Stimulated activated CD8-positive, alpha-beta memory T cell treated with anti-CD3 and anti-CD28 coated beads, Interleukin-4, amount 100 ng/mL, for 48 hours (primary cell): ENCODE measurements at regions not wholly inside any gene's neighbourhood (a gene's known extent, or its start where the extent isn't known, plus 50 kb on each side); places are given as distances from the start of the nearest gene placed in this dataset.
"Not testable (repeated sequence)": the region's sequence is repeated elsewhere in the genome, so short reads cannot be mapped to it uniquely, and the experiment has no call there.

ENCODE experiments used
- DNase-seq: peaks from one replicate; pipeline ENCODE4 v3.0.0-alpha.2; 2020

GRCh38 chr6:6993503-6994237, 114.1 kb upstream of the RREB1 start:
- no peak for DNase-seq

- no peak for DNase-seq
Measured at GRCh38 chr6:6994796-6995195, 113.0 kb upstream of the RREB1 start.

DNA sequence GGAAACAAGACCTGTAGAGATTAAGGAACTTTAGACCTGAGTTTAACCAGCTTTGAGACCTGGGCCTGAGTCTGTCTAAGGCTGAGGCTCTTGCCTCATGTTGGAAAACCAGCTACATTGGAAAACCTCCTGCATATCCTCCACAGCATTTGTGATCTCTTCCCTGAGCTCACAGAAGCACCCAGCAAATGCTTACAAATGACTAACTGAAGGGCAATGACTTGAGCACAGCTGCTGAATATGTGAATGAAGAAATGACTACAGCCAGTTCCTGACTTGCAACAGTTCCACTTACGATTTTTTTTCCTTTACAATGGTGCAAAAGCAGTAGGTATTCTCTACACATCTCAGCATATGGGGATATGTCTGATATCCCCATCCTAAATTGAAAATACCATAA, 112.4 kb upstream of the RREB1 start:
- no peak for DNase-seq

GRCh38 chr6:6996124-6996523, 111.6 kb upstream of the RREB1 start:
- DNase-seq, result no peak

GRCh38 chr6:6997263-6998193, 110.2 kb upstream of the RREB1 start:
- DNase-seq, result no peak

DNA sequence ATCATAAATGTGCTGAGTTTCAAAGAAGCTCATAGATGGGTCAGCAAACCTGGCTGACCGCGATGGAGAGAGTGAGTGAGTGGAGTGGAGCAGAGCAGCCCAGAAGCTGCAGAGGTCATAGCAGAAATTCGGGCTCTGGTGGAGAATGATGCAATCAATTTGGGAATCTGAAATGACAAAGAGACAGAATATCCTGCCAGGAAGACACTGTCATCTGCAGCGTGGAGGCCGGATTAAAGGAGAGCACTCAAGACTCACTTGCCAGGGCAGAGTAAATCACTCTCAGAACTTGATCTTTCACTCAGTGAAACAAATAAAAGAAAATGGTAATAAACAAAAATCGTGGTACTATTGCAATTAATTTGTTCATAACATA, 109.6 kb upstream of the RREB1 start:
- no peak for DNase-seq

DNA sequence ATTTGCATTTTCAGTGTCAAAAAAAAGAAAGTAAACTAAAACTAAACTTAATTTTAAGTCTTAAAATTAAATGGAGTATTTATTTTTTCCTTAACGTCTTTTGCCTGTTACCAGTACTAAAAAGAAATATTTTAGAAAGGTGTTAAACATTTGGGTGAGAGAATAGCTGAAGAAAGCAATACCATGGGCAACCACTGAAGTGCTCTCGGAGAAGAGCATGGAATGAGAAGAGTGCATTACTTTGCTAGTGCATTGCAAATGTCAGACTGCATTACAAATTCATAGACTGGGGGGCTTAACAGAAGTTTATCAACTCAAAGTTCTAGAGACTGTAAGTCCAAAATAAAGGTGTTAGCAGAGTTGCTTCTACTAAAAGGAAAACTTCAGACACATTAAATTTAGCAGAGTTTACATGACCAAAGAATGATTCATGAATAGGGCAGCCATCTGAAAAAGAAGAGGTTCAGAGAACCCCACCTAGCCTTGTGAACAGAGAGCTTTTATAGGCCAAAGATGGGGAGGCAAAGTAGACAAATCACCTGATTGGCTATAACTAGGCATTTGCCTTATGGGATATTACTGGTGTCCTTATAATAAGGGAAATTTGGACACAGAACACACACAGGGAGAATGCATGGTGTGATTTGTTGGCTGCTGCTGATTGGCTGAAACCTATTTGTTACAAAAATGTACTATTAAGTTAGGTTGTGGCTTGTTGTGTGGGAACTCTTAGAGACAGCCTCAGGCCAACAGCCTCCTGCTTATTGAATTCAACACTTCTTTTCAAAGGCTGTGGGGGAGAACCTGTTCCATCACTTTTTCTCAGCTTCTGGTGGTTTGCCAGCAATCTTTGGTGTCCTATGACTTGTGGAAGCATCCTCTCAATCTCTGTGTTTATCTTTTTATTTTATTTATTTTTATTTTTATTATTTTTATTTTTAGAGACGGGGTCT, 106.7 kb upstream of the RREB1 start:
- DNase-seq, result no peak

GRCh38 chr6:7003041-7003440, 104.7 kb upstream of the RREB1 start:
- DNase-seq, result no peak

DNA sequence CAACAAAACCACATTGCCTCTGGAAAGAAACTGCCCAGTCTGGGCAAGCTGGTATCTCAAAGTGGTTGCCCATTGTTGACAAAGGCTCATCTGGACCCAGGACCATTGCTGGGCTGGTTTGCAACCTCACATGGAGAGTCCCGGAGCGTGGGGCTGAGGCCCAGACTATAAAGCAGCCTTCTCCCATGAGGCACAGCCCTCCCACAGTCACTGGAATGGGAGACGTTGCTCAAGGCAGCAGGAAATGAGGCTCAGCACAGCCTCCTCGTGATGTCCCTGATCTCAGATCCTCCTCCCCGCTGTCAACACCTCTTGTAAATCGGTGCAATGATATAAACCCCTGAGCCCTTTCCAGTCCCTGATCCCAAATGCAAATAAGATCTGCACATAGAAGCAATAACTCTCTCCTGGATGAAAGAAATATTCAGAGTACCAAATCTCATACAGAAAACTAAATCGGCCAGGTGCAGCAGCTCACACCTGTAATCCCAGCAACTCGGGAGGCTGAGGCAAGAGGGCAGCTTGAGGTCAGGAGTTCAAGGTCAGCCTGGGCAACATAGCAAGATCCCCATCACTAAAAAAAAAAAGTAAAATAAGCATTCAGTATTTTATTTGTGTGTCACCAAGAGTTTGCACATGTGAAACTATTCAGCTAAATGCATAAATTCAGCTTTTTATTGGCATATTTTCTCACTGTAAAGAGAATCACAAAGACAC, 103.0 kb upstream of the RREB1 start:
- DNase-seq, result no peak

GRCh38 chr6:7006515-7007191, 101.1 kb upstream of the RREB1 start:
- no peak for DNase-seq

GRCh38 chr6:7008451-7008988, 99.2 kb upstream of the RREB1 start:
- no peak for DNase-seq

DNA sequence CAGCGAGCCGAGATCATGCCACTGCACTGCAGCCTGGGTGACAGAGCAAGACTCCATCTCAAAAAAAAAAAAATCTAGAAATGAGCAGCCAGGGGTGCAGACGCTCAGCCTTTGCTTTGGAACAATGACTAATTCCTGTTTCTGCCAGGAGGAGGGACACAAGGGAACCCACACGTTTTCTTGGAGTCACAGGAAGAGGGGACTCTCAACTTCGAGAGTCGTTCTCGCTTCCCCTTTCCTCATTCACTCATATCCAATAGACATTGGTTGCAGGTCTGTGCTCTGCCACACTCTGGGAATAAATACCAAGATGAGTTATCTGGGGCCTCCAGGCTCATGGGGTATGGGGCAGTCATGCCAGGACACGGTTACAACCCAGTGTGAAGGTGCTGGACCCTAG, 91.5 kb upstream of the RREB1 start:
- no peak for DNase-seq

DNA sequence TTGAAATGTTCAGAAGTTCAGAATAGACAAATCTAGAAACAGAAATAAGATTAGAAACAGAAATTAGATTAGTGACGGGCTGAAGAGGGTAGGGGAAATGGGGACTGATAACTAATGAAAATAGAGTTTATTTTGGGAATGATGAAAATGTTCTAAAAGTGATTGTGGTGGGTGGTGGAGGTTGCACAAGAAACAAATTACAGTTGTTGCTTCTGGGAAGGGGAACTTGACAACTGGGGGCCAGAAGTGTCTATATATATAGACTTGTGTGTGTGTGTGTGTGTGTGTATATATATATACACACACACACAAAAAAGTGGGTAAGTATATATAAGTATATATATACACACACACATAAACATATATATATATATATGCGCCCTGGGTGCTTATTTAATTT, 86.5 kb upstream of the RREB1 start:
- no peak for DNase-seq

DNA sequence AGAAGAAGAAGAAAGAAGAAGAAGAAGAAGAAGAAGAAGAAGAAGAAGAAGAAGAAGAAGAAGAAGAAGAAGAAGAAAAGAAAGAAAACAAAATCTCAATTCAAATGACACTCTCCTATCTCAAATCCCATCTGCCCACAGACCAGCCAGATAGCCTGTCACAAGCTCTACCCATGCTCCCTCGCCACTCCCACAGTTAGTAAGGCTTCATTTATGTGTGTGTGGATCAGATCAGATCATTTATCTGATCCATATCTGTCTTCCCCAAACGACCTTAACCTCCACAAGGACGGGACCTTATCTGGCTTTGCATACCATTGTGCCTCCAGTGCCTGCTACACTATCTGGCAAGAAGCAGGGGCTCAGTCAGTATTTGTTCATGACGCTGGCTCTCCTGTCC, 81.9 kb upstream of the RREB1 start:
- DNase-seq, result no peak

- DNase-seq, result not testable (repeated sequence)
Measured at GRCh38 chr6:7028963-7029362, 78.8 kb upstream of the RREB1 start.

- not testable (repeated sequence) for DNase-seq
Measured at GRCh38 chr6:7030968-7031367, 76.8 kb upstream of the RREB1 start.

GRCh38 chr6:7033202-7033601, 74.6 kb upstream of the RREB1 start:
- no peak for DNase-seq

DNA sequence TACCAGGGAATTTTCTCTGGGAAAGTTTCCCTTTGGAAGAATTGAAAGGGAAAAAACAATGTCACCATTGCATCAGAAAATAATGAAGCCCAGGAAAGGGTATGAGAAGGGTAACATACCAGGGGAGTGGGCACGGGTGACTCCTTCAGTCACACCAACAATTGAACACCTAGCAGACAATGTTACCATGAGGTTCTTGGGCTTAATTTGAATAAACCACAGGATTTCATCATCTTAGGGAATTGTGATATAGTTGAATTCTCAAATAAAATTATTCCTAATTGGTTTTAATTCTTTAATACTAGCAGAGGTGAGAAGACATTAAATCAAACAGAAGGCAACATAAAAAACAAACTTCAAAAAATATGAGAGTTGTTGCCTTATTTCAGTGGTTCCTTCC, 73.7 kb upstream of the RREB1 start:
- DNase-seq, result no peak

DNA sequence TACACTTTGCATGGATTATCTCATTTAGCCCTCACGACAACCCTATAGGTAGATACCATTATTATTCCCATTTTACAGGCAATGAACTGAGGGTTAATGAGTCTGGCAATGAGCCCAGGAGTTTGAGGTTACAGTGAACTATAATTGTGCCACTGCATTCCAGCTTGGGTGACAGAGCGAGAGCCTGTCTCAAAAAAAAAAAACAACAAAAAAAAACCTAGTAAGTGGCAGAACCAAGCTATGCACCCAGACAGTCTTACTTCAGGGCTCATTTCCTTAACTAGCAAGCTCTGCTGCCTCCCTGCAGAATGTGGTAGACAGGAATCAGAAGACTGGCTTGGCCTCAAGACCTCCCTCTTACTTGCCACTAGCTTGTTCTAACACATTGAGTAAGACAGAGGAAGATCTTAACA, 71.9 kb upstream of the RREB1 start:
- DNase-seq, result no peak

- DNase-seq, result no peak
Measured at GRCh38 chr6:7041511-7042026, 66.2 kb upstream of the RREB1 start.

DNA sequence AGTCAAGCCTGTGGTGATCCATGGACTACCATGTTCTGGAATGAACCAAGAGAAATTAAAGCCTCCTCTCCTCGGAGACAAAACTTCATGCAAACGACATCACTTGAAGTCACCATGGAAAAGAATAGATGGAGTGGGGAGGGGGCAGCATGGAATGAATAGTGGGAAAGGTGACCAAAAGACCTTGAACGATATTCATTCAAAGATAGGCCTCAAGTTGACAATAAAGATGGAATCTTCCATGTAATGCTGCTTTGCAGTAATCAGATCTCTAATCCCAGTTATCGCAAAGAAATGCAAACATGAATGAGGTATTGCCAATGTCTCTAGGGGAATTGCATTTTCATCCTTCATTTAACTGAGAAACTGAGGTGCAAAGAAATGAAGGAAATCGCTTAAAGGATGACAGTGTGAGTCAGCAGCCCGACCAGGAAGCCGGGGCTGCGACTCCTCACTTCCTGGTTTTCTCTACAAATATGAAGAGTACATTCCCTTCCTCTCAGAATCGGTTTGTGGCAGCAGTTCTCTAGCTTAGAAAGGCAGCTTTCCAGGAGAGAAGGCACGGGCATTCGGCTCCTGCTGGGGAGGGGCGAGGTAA, 65.6 kb upstream of the RREB1 start:
- no peak for DNase-seq
